Esophagus muscularis mucosa (tissue), 4 donors: ENCODE measurements at regions not wholly inside any gene's neighbourhood (a gene's known extent, or its start where the extent isn't known, plus 50 kb on each side); places are given as distances from the start of the nearest gene placed in this dataset.

Source experiments
- EP300 ChIP-seq: sonication (generic); formaldehyde crosslinking; IDR thresholded peaks from one replicate; pipeline ENCODE4 v1.6.1; 2017; ENCODE audit warnings: antibody characterized with exemption
- POLR2A ChIP-seq: fragments of 450-650 bp; IDR thresholded peaks from one replicate; pipeline ENCODE4 v1.6.1; 2017; ENCODE audit warnings: antibody characterized with exemption, moderate library complexity, mild to moderate bottlenecking, low read depth
- TF ChIP-seq, protein P1 (sequence below), 3 experiments: fragments of 200-600 bp in 2 of 3; fragments of 450-650 bp in 1 of 3; sonication (generic) in 2 of 3; IDR thresholded peaks; one replicate each; pipeline ENCODE4 v1.5.1; 2017 to 2019; ENCODE audit warnings: antibody characterized with exemption in 3 of 3, mild to moderate bottlenecking in 2 of 3, moderate library complexity in 1 of 3

DNA sequence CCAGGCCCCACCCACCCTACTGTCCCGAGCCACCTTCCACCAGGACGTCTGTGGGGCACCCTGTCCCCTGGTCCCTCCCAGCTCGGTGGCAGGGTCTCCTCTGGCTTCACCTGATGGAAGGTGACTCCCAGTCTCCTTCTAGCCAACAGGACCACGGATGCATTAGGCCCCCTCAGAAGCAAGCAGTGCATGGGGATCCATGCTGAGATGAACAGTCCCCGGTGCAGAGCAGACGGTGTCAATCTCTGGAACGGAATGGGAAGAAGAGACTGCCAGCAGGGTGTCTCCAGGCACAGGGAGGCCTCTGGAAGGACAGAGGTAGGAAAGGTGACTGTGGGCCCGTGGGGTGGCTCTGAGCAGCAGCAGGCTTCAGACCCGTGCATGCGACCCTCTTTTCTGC, 65.2 kb upstream of the FZD7 start:
- TF ChIP-seq, protein P1, sequence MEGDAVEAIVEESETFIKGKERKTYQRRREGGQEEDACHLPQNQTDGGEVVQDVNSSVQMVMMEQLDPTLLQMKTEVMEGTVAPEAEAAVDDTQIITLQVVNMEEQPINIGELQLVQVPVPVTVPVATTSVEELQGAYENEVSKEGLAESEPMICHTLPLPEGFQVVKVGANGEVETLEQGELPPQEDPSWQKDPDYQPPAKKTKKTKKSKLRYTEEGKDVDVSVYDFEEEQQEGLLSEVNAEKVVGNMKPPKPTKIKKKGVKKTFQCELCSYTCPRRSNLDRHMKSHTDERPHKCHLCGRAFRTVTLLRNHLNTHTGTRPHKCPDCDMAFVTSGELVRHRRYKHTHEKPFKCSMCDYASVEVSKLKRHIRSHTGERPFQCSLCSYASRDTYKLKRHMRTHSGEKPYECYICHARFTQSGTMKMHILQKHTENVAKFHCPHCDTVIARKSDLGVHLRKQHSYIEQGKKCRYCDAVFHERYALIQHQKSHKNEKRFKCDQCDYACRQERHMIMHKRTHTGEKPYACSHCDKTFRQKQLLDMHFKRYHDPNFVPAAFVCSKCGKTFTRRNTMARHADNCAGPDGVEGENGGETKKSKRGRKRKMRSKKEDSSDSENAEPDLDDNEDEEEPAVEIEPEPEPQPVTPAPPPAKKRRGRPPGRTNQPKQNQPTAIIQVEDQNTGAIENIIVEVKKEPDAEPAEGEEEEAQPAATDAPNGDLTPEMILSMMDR (IDR thresholded peaks at IDR 0.05), result no peak
- no peak for TF ChIP-seq POLR2A
- no peak for TF ChIP-seq EP300
